GM12872 (cell line): ENCODE measurements at regions not wholly inside any gene's neighbourhood (a gene's known extent, or its start where the extent isn't known, plus 50 kb on each side); places are given as distances from the start of the nearest gene placed in this dataset.

Experiments used
- TF ChIP-seq, protein P1 (sequence below): IDR thresholded peaks from 3 replicates; pipeline ENCODE4 v1.5.1; 2011; ENCODE audit warnings: low read depth, mild to moderate bottlenecking, low read length, moderate library complexity; ENCODE audit not compliant: insufficient read depth

DNA sequence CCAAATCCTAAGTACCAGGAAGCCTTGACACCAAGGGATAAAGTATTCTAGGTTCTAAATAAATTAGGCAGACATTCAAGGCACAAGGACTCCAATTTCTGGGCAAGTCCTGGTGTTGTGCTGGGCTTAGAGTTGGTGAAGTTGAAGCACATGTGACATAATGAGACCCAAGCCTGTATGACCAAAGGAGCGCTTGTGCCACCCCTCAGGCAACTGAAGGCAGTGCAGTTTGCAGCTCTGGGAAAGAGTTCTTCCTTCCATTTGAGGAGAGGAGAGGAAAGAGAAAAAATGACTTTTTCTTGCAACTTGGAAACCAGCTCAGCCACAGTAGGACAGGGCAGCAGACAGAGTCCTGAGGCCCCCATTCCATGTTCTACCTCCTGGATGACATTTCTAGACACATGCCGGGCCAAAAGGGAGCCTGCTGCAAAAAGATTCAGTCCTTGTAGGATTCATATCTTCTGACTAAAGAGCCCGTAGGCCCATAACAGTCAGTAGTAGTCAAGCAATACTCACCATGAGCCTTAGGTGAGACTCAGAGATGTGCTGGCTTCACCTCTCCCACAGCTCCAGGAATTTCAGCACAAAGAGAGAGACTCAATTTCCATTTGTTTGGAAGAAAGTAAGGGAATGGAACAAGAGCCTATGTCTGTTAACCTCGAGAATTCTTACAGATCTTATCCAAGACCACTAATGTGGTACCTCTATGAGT is 588.8 kb upstream of the BCHE start:
- TF ChIP-seq, protein P1, sequence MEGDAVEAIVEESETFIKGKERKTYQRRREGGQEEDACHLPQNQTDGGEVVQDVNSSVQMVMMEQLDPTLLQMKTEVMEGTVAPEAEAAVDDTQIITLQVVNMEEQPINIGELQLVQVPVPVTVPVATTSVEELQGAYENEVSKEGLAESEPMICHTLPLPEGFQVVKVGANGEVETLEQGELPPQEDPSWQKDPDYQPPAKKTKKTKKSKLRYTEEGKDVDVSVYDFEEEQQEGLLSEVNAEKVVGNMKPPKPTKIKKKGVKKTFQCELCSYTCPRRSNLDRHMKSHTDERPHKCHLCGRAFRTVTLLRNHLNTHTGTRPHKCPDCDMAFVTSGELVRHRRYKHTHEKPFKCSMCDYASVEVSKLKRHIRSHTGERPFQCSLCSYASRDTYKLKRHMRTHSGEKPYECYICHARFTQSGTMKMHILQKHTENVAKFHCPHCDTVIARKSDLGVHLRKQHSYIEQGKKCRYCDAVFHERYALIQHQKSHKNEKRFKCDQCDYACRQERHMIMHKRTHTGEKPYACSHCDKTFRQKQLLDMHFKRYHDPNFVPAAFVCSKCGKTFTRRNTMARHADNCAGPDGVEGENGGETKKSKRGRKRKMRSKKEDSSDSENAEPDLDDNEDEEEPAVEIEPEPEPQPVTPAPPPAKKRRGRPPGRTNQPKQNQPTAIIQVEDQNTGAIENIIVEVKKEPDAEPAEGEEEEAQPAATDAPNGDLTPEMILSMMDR = no peak

DNA sequence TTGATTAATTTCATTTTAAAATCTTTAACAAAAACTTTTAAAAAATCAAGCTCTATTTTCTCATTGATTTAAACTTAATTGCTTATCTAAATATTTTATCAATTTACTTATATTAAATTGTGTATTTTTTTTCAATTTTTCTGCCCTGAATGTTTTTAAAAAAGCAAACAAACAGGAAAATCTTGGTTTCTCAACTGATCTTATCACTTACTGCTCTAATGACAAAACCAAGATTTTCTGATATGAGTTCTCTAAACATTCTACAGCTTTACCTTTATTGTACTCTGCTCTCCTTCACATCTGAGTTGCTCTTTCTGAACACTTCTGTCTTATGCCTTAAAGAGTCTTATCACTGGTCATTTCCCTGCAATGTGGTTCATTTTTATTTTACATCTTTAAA is 587.8 kb upstream of the BCHE start:
- TF ChIP-seq, protein P1 = no peak

DNA sequence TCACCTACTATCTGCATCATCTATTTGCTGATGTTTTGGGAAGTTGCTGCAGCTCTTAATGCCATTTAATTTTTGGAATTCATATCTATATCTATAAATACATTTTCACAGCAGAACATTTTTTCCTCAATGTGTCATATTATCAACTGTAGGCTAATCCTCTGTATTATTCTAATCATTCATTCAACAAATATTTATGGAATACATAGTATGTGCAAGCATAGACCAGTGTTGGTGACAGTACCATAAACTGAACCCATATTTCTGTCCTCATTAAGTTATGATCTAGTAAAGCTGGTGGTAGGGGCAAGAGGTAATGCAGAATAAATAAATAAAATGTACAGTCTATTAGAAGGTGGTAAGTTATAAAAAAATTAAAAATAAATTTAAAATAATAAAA is 585.3 kb upstream of the BCHE start:
- TF ChIP-seq, protein P1 = no peak

DNA sequence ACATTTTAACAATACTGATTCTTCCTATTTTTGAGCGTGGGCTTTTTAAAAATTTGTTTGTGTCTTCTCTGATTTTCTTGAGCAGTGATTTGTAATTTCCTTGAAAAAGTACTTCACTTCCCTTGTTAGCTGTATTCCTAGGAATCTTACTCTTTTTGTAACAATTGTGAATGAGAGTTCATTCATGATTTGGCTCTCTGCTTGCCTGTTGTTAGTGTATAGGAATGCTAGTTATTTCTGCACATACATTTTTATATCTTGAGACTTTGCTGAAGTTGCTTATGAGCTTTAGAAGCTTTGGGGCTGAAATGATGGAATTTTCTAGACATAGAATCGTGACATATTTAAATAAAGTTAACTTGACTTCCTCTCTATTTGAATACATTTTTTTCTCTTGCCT is 582.8 kb upstream of the BCHE start:
- TF ChIP-seq, protein P1 = no peak

DNA sequence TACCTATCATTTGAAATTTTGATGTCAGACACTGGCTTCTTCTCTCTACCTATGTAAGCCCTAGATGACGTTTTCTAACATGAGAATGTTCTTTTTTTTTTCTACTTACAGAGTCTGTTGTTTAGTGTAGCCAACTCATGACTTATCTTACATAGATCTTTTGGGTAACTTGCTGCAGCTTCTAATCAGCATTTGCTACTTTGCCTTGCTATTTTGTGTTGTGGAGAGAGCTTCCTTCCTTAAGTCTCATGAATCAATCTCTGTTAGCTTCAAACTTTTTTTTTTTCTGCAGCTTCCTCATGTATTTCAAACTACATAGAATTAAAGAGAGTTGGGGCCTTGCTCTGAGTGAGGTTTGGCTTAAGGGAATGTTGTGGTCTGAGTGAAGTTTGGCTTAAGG is 568.7 kb upstream of the BCHE start:
- TF ChIP-seq, protein P1 = no peak

DNA sequence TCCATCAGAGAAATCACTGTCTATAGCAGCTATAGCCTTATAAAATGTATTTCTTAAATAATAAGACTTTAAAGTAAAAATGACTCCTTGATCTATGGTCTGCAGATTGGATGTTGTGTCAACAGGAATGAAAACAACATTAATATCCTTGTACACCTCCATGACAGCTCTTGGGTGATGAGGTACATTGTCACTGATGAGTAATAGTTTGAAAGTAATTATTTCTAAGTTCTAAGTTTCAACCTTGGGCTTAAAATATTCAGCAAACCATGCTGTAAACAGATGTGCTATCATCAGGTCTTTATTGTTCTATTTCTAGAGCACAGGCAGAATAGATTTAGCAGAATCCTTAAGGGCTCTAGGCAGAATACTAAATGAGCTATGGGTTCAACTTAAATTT is 568.2 kb upstream of the BCHE start:
- TF ChIP-seq, protein P1 = no peak

DNA sequence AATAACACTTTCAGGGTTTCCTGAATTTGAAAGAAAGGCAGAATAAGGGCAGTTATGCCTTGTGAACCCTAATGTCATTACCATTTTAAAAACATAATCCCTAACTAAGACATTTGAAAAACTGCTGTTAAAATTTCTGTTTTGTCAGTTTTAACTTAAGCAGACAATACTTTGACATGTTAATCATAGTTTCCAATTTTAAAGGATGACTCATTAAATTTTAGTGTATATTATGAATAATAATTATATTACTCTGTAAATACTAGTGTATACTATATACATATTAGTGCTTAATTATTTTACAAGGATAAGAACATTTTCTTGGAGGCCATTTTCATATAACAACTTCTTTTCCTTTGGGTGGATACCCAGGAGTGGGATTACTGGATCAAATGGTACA is 553.1 kb upstream of the BCHE start:
- TF ChIP-seq, protein P1 = no peak
